GM12878 (cell line): ENCODE measurements at regions not wholly inside any gene's neighbourhood (a gene's known extent, or its start where the extent isn't known, plus 50 kb on each side); places are given as distances from the start of the nearest gene placed in this dataset.

Source experiments
- ATAC-seq: fragments of 200-7000 bp; cut with Tn5 transposase; 3 replicates; pipeline ENCODE4 v1.9.1; 2020; ENCODE audit warnings: mild to moderate bottlenecking, moderate library complexity
- BruUV-seq: library from RNA; stranded (reverse); fragments of 400-500 nt; replicated peaks from 2 replicates; lab custom pipeline; 2021; lab: Mats Ljungman, UMichigan
- CTCF ChIA-PET: fragments of 300-600 bp; sonication (Branson Sonifier 250); formaldehyde crosslinking; extraction: SDS; loops from one replicate; lab custom pipeline; 2021; ENCODE audit warnings: inconsistent platforms; lab: Yijun Ruan, JAX
- POLR2A ChIA-PET: fragments of 350-600 bp; formaldehyde crosslinking; extraction: SDS; loops from one replicate; lab custom pipeline; 2021; ENCODE audit warnings: inconsistent platforms; lab: Charles Lee
- RAD21 ChIA-PET: fragments of 300-600 bp; sonication (Branson Sonifier 250); formaldehyde crosslinking; loops from one replicate; lab custom pipeline; 2023; ENCODE audit warnings: antibody characterized with exemption; ENCODE audit not compliant: unreplicated experiment; lab: Charles Lee
- SMC1A ChIA-PET: fragments of 300-600 bp; sonication (Branson Sonifier 250); formaldehyde crosslinking; loops from one replicate; lab custom pipeline; 2023; ENCODE audit not compliant: unreplicated experiment, uncharacterized antibody; lab: Charles Lee
- DNase-seq: peaks from one replicate; pipeline ENCODE4 v3.0.0-alpha.2; 2011; ENCODE audit warnings: low read depth, low spot score
- FAIRE-seq: peaks from 3 replicates; lab custom pipeline; 2011; peaks lifted over from hg19 to GRCh38; lab: Jason Lieb, UNC
- H2AFZ ChIP-seq: 2 replicates; pipeline ENCODE4 v1.6.0; 2011; ENCODE audit warnings: low read depth, low read length, control low read depth; ENCODE audit not compliant: control insufficient read depth
- H3K27ac ChIP-seq: 2 replicates; pipeline ENCODE4 v1.5.1; 2011; ENCODE audit warnings: control low read depth; ENCODE audit not compliant: control insufficient read depth, insufficient read depth
- H3K27me3 ChIP-seq, 2 experiments: replicated peaks in 1 of 2; 2 replicates each; pipeline versions ENCODE4 v1.6.0 to v1.6.1; 2011; ENCODE audit warnings: low read length in 1 of 2; ENCODE audit not compliant: control insufficient read depth in 2 of 2, insufficient read depth in 2 of 2
- H3K36me3 ChIP-seq, 2 experiments: 2 replicates each; pipeline ENCODE4 v1.5.1; 2011; ENCODE audit warnings: low read length in 1 of 2; ENCODE audit not compliant: control insufficient read depth in 2 of 2, insufficient read depth in 2 of 2
- H3K4me1 ChIP-seq: 2 replicates; pipeline ENCODE4 v1.6.1; 2011; ENCODE audit warnings: mild to moderate bottlenecking, low read length, moderate library complexity, mixed read lengths; ENCODE audit not compliant: control insufficient read depth, insufficient read depth
- H3K4me2 ChIP-seq: 2 replicates; pipeline ENCODE4 v1.6.0; 2011; ENCODE audit warnings: control low read depth; ENCODE audit not compliant: control insufficient read depth, insufficient read depth
- H3K4me3 ChIP-seq: fragments of 200-600 bp; sonication (generic); 2 replicates; pipeline ENCODE4 v1.5.1; 2016
- H3K79me2 ChIP-seq: 2 replicates; pipeline ENCODE4 v1.6.0; 2011; ENCODE audit warnings: low read length; ENCODE audit not compliant: control insufficient read depth, insufficient read depth
- H3K9ac ChIP-seq: 2 replicates; pipeline ENCODE4 v1.8.0; 2011; ENCODE audit warnings: low read length, control low read depth, mixed read lengths; ENCODE audit not compliant: control insufficient read depth, insufficient read depth
- H3K9me3 ChIP-seq: replicated peaks from 3 replicates; pipeline ENCODE4 v1.5.1; 2011; ENCODE audit warnings: mild to moderate bottlenecking, low read length; ENCODE audit not compliant: control insufficient read depth, insufficient read depth
- H4K20me1 ChIP-seq: 2 replicates; pipeline ENCODE4 v1.6.0; 2011; ENCODE audit not compliant: control insufficient read depth, insufficient read depth
- BACH1 ChIP-seq: fragments of 450-650 bp; IDR thresholded peaks from 2 replicates; pipeline ENCODE4 v1.6.1; 2017; ENCODE audit warnings: mild to moderate bottlenecking, borderline replicate concordance
- CBX5 ChIP-seq: sonication (generic); IDR thresholded peaks from 2 replicates; pipeline ENCODE4 v1.6.1; 2016; ENCODE audit warnings: low read depth, moderate library complexity, mild to moderate bottlenecking, inconsistent platforms
- FOXK2 ChIP-seq: fragments of 450-650 bp; IDR thresholded peaks from 2 replicates; pipeline ENCODE4 v1.6.1; 2017; ENCODE audit warnings: mild to moderate bottlenecking, moderate library complexity
- FOXM1 ChIP-seq: IDR thresholded peaks from 2 replicates; pipeline ENCODE4 v1.6.1; 2012; ENCODE audit warnings: low read depth, mild to moderate bottlenecking, inconsistent platforms, low read length, moderate library complexity
- IKZF1 ChIP-seq: fragments of 450-650 bp; conservative IDR thresholded peaks from 2 replicates; pipeline ENCODE4 v1.6.1; 2017; ENCODE audit warnings: antibody characterized with exemption, mild to moderate bottlenecking
- IKZF2 ChIP-seq, 2 experiments: fragments of 450-650 bp; IDR thresholded peaks; 2 replicates each; pipeline ENCODE4 v1.6.1; 2017; ENCODE audit warnings: mild to moderate bottlenecking in 2 of 2, moderate library complexity in 2 of 2
- MAX ChIP-seq: IDR thresholded peaks from 2 replicates; pipeline ENCODE4 v1.6.1; 2012; ENCODE audit warnings: low read depth, low read length, improper control_type of control experiment
- PAX8 ChIP-seq: fragments of 450-650 bp; IDR thresholded peaks from 2 replicates; pipeline ENCODE4 v1.6.1; 2017; ENCODE audit warnings: mild to moderate bottlenecking, moderate library complexity
- POLR2AphosphoS5 ChIP-seq: IDR thresholded peaks from 2 replicates; pipeline ENCODE4 v1.6.1; 2011; ENCODE audit warnings: mild to moderate bottlenecking, low read length, inconsistent platforms
- TAF1 ChIP-seq: IDR thresholded peaks from 2 replicates; pipeline ENCODE4 v1.6.1; 2011; ENCODE audit warnings: mild to moderate bottlenecking, low read depth, low read length, borderline replicate concordance
- ZZZ3 ChIP-seq: IDR thresholded peaks from 2 replicates; pipeline ENCODE4 v1.6.1; 2011; ENCODE audit warnings: low read depth; ENCODE audit not compliant: control insufficient read depth, insufficient read length
- WGBS: methylation state at CpG from one replicate; pipeline ENCODE4 v1.1.6; 2016; ENCODE audit warnings: low lambda C conversion rate; ENCODE audit not compliant: insufficient replicate concordance, insufficient coverage; ENCODE audit errors: missing lambda C conversion rate; 5-methylcytosine and 5-hydroxymethylcytosine counted together
- in situ Hi-C: fragments of 300-500 bp; cut with MboI; formaldehyde crosslinking; loops from 9 replicates; pipeline ENCODE4 v1.14.3; 2018; ENCODE audit warnings: mixed read lengths
- intact Hi-C: fragments of 100-400 bp; cut with micrococcal nuclease; formaldehyde crosslinking; loops from one replicate; pipeline ENCODE4 v1.14.2; 2022; ENCODE audit not compliant: unreplicated experiment
- TF ChIP-seq, protein P1 (sequence below): IDR thresholded peaks from 2 replicates; pipeline ENCODE4 v1.6.1; 2012; ENCODE audit warnings: low read depth, low read length, improper control_type of control experiment

GRCh38 chr6:167568407-167569024 is 243.6 kb downstream of the TTLL2 start:
- ChIA-PET POLR2A (no interaction called here), RAD21 (no interaction called here), SMC1A (no interaction called here), CTCF (no interaction called here)
- WGBS: 49% methylated on average over 16 of the region's 18 CpGs
- intact Hi-C loops: no loop called here
- Histone ChIP-seq H4K20me1 (no peaks in the 10 kb centered on the region), H3K79me2 (no peaks in the 10 kb centered on the region), H3K36me3 (no peaks in the 10 kb centered on the region), H3K27me3 (no peaks in the 10 kb centered on the region), H2AFZ (no peak overlapping the region), H3K4me1 (no peaks in the 10 kb centered on the region), H3K9me3 (no peaks in the 10 kb centered on the region), H3K27ac (no peak overlapping the region), H3K4me2 (no peak overlapping the region), H3K4me3 (no peak overlapping the region), H3K9ac (no peak overlapping the region)
- FAIRE-seq (no peak), ATAC-seq (no peak), DNase-seq (no peak)
- in situ Hi-C loops: no loop called here
- no TSS peak for BruUV-seq
- no peak for TF ChIP-seq FOXM1
- TF ChIP-seq POLR2AphosphoS5: no peak
- TF ChIP-seq ZZZ3: no peak
- no peak for TF ChIP-seq CBX5
- TF ChIP-seq, protein P1, sequence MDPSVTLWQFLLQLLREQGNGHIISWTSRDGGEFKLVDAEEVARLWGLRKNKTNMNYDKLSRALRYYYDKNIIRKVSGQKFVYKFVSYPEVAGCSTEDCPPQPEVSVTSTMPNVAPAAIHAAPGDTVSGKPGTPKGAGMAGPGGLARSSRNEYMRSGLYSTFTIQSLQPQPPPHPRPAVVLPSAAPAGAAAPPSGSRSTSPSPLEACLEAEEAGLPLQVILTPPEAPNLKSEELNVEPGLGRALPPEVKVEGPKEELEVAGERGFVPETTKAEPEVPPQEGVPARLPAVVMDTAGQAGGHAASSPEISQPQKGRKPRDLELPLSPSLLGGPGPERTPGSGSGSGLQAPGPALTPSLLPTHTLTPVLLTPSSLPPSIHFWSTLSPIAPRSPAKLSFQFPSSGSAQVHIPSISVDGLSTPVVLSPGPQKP: no peak
- no peak for TF ChIP-seq PAX8
- TF ChIP-seq IKZF1: no peak
- TF ChIP-seq FOXK2: no peak
- TF ChIP-seq BACH1: no peak
- TF ChIP-seq MAX: no peak
- no peak for TF ChIP-seq TAF1
- TF ChIP-seq IKZF2 (IDR thresholded peaks at IDR 0.05): no peak
- TF ChIP-seq, all 136 proteins: peak for 0
